Transverse colon (tissue), 3 donors: ENCODE measurements at regions not wholly inside any gene's neighbourhood (a gene's known extent, or its start where the extent isn't known, plus 50 kb on each side); places are given as distances from the start of the nearest gene placed in this dataset.

ENCODE experiments used
- POLR2A ChIP-seq: fragments of 450-650 bp; IDR thresholded peaks from one replicate; pipeline ENCODE4 v1.6.1; 2016; ENCODE audit warnings: antibody characterized with exemption, mild to moderate bottlenecking, moderate library complexity
- TF ChIP-seq, protein P1 (sequence below), 5 experiments: fragments of 200-600 bp in 3 of 5; fragments of 450-650 bp in 2 of 5; sonication (generic) in 3 of 5; IDR thresholded peaks; 1 replicate in 2 of 5; 2 replicates in 3 of 5; pipeline ENCODE4 v1.5.1; 2016 to 2017; ENCODE audit warnings: antibody characterized with exemption in 5 of 5, inconsistent platforms in 3 of 5, mild to moderate bottlenecking in 2 of 5, moderate library complexity in 1 of 5

DNA sequence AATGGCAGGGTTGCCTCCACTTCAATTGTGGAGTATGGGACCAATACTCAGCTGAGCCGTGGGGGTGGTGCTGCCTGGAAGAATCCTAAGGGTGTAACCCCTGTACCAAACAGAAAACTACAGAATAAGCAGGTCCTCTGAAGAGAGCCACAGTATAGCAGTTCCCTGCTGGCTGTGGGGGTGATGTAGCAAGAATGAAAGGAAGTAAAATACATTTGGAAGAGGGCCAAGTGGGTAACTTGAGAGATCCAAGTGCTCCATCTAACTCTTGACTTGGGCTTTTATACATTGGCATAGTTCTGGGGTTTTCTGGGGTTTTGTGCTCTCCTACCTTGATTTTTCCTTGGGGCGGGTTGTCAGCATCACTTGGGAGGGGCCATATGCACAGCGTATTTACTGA lies 341.4 kb downstream of the OTOL1 start:
- no peak for TF ChIP-seq POLR2A
- TF ChIP-seq, protein P1, sequence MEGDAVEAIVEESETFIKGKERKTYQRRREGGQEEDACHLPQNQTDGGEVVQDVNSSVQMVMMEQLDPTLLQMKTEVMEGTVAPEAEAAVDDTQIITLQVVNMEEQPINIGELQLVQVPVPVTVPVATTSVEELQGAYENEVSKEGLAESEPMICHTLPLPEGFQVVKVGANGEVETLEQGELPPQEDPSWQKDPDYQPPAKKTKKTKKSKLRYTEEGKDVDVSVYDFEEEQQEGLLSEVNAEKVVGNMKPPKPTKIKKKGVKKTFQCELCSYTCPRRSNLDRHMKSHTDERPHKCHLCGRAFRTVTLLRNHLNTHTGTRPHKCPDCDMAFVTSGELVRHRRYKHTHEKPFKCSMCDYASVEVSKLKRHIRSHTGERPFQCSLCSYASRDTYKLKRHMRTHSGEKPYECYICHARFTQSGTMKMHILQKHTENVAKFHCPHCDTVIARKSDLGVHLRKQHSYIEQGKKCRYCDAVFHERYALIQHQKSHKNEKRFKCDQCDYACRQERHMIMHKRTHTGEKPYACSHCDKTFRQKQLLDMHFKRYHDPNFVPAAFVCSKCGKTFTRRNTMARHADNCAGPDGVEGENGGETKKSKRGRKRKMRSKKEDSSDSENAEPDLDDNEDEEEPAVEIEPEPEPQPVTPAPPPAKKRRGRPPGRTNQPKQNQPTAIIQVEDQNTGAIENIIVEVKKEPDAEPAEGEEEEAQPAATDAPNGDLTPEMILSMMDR (IDR thresholded peaks at IDR 0.05), result no peak
